AG09319 (cell line): ENCODE measurements at regions not wholly inside any gene's neighbourhood (a gene's known extent, or its start where the extent isn't known, plus 50 kb on each side); places are given as distances from the start of the nearest gene placed in this dataset.
A peak's percentile ranks its signal among the peaks of the same experiment; 100 is the strongest.
"Not testable (repeated sequence)": the region's sequence is repeated elsewhere in the genome, so short reads cannot be mapped to it uniquely, and the experiment has no call there.

Experiments
- DNase-seq: peaks from one replicate; pipeline ENCODE4 v3.0.0-alpha.2; 2010; ENCODE audit warnings: low read depth; ENCODE audit errors: extremely low read depth
- TF ChIP-seq, protein P1 (sequence below): IDR thresholded peaks from 2 replicates; pipeline ENCODE4 v1.5.1; 2011; ENCODE audit warnings: low read depth, mild to moderate bottlenecking, inconsistent platforms, low read length, moderate library complexity

- TF ChIP-seq, protein P1, sequence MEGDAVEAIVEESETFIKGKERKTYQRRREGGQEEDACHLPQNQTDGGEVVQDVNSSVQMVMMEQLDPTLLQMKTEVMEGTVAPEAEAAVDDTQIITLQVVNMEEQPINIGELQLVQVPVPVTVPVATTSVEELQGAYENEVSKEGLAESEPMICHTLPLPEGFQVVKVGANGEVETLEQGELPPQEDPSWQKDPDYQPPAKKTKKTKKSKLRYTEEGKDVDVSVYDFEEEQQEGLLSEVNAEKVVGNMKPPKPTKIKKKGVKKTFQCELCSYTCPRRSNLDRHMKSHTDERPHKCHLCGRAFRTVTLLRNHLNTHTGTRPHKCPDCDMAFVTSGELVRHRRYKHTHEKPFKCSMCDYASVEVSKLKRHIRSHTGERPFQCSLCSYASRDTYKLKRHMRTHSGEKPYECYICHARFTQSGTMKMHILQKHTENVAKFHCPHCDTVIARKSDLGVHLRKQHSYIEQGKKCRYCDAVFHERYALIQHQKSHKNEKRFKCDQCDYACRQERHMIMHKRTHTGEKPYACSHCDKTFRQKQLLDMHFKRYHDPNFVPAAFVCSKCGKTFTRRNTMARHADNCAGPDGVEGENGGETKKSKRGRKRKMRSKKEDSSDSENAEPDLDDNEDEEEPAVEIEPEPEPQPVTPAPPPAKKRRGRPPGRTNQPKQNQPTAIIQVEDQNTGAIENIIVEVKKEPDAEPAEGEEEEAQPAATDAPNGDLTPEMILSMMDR: no peak
- peak; percentile 48 for DNase-seq
Measured at GRCh38 chr1:20411196-20411980, 74.6 kb downstream of the CAMK2N1 start.

- no peak for DNase-seq
- TF ChIP-seq, protein P1: no peak
Measured at GRCh38 chr1:20410503-20410902, 75.5 kb downstream of the CAMK2N1 start.

DNA sequence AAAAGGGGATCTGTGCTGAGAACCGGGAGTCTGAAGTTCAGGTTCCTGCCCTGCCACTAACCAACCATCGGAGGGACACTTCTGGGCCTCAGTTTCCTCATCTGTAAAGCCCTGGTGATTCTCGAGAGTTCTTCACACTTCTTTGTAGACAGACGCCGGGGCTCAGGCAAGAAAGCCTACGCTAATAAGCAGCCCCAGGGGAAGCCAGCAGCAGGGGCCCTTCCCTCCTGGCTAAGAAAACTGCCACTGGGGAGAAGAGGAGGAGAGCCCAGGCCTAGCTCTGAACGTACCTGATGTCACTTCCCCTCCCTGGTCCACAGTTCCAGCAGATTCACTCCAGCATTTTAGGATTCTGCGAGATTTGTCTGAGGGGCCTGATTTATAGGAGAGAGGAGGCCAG lies 76.0 kb downstream of the CAMK2N1 start:
- TF ChIP-seq, protein P1: no peak

DNA sequence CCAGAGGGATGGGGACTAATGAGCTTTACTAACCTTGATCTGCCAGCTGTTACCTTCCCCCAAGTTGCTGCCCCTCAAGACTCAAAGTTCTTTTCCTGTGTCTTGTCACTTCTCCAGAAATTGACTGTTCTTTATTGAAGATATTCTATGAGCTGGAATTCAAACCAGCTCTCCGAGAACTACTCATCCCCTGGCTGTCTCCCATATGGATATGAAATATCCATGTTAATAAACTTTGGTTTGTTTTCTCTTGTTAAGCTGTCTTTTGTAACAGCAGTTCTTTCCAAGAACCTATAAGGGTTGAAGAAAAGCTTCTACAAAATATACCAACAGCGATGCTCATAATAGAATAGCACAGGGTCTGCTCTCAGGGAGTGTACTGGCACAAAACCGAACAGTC lies 77.0 kb downstream of the CAMK2N1 start:
- TF ChIP-seq, protein P1: no peak
- no peak for DNase-seq

More for the DNA sequence above, 76.0 kb downstream of the CAMK2N1 start:
- DNase-seq: no peak

GRCh38 chr1:20408133-20408650 lies 77.8 kb downstream of the CAMK2N1 start:
- not testable (repeated sequence) for DNase-seq

DNA sequence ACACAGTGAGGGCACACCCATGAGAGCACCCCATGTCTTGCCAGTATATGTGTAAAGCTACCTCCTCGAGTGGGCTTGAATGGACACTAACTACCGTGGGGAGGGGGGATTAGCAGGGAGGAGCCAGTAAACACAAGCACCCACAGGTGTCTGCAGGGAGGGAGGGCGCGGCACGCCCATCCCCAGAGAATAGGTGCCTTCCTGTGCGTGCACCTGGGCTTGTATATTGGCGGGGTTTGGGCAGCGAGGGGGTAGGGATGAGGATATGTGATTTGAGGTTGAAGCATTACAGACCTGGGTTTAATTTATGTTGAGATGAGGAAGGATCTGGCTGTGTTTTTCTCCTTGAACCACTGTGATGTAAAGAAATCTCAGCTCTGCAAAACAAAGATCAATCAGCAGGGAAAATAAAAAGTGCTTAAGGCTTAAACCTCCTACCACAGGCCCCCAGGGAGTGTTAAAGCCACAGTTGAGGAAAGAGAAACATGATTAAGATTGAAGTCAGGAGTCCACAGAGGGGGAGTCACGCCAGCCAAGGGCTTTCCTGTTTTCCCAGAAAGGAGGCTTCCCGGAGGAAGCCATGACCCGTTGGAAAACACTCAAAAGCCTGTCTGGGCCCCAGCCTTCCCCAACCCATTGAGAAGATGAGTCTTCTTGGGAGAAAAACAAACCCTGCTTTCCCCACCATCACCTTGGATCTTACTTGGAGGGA lies 80.0 kb downstream of the CAMK2N1 start:
- peak; percentile 18 for DNase-seq
- TF ChIP-seq, protein P1: no peak

DNA sequence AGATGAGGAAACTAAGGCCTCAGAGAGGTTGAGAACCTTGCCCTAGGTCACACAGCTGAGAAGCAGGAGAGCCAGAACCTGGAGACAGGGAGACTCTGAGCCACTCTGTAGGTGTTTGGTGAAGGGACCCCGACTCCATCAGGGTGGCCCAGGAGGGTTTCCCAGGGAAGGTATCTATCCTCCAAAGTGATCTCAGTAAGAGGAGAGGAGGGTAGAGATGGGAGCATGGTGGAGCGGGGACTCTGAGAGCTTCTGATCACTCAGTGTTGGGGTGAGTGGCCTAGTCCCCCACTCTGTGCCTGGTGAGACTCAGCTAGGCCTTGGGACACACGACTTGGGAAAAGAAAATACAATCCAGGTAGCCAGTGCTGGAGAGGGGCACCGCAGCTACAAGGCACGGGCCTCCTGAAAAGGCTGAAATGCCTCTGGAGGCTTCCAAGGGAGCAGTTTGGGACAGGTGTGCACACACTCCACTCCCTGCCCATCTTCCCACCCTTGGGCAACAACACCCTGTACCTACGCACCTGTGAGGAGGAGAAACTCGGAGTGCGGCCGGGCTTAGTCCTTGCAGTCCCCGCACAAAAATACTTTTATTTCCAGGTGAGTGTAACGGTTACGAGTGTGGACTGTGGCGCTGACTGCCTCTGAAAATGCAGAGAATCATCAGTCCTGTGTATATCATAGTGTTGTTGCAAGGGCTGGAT lies 80.8 kb downstream of the CAMK2N1 start:
- DNase-seq: no peak
- TF ChIP-seq, protein P1: no peak
